HT-29 (cell line): ENCODE measurements at regions not wholly inside any gene's neighbourhood (a gene's known extent, or its start where the extent isn't known, plus 50 kb on each side); places are given as distances from the start of the nearest gene placed in this dataset.

Experiments used
- DNase-seq: peaks from one replicate; pipeline ENCODE4 v3.0.0-alpha.2; 2015; ENCODE audit warnings: low spot score

- no peak for DNase-seq
Observed at GRCh38 chr6:14925025-14925698, 320.7 kb upstream of the JARID2 start.

GRCh38 chr6:14925699-14926026 lies 320.2 kb upstream of the JARID2 start:
- no peak for DNase-seq

GRCh38 chr6:14927398-14927797 lies 318.5 kb upstream of the JARID2 start:
- no peak for DNase-seq

- no peak for DNase-seq
Observed at GRCh38 chr6:14929291-14929690, 316.6 kb upstream of the JARID2 start.

GRCh38 chr6:14930366-14930989 lies 315.4 kb upstream of the JARID2 start:
- DNase-seq = no peak

- no peak for DNase-seq
Observed at GRCh38 chr6:14932485-14933182, 313.2 kb upstream of the JARID2 start.

- no peak for DNase-seq
Observed at GRCh38 chr6:14933183-14933544, 312.7 kb upstream of the JARID2 start.

GRCh38 chr6:14934013-14934412 lies 311.9 kb upstream of the JARID2 start:
- no peak for DNase-seq

GRCh38 chr6:14934844-14935243 lies 311.0 kb upstream of the JARID2 start:
- DNase-seq = no peak

GRCh38 chr6:14936861-14937260 lies 309.0 kb upstream of the JARID2 start:
- DNase-seq = no peak

GRCh38 chr6:14943116-14943515 lies 302.8 kb upstream of the JARID2 start:
- no peak for DNase-seq

GRCh38 chr6:14944593-14944992 lies 301.3 kb upstream of the JARID2 start:
- DNase-seq = no peak

- no peak for DNase-seq
Observed at GRCh38 chr6:14945461-14946185, 300.2 kb upstream of the JARID2 start.

GRCh38 chr6:14946753-14947152 lies 299.1 kb upstream of the JARID2 start:
- no peak for DNase-seq

GRCh38 chr6:14948586-14949245 lies 297.2 kb upstream of the JARID2 start:
- DNase-seq = no peak

- DNase-seq = no peak
Observed at GRCh38 chr6:14950103-14950969, 295.5 kb upstream of the JARID2 start.

GRCh38 chr6:14950970-14951276 lies 294.9 kb upstream of the JARID2 start:
- no peak for DNase-seq

- no peak for DNase-seq
Observed at GRCh38 chr6:14951704-14952103, 294.2 kb upstream of the JARID2 start.

- no peak for DNase-seq
Observed at GRCh38 chr6:14953836-14954235, 292.0 kb upstream of the JARID2 start.

GRCh38 chr6:14957355-14958059 lies 288.4 kb upstream of the JARID2 start:
- DNase-seq = no peak
